NCI-H82 treated with DMSO at 0.1 percent for 48 hours (cell line): ENCODE measurements at regions not wholly inside any gene's neighbourhood (a gene's known extent, or its start where the extent isn't known, plus 50 kb on each side); places are given as distances from the start of the nearest gene placed in this dataset.

Source experiments
- DNase-seq: peaks from one replicate; lab custom pipeline; 2025; ENCODE audit not compliant: unreplicated experiment; lab: John Stamatoyannopoulos, UW

DNA sequence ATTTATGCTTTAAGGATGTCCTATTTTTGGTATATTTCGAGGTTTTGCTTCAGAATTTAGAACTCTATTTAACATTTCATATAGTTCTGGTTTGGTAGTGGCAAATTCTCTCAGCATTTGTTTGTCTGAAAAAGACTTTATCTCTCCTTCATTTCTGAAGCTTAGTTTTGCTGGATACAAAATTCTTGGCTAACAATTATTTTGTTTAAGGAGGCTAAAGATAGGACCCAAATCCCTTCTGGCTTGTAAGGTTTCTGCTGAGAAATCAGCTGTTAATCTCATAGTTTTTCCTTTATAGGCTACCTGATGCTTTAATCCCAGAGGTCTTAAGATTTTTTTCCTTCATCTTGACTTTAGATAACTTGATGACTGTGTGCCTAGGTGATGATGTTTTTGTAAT is 162.7 kb upstream of the B3GAT2 start:
- DNase-seq, result no peak

DNA sequence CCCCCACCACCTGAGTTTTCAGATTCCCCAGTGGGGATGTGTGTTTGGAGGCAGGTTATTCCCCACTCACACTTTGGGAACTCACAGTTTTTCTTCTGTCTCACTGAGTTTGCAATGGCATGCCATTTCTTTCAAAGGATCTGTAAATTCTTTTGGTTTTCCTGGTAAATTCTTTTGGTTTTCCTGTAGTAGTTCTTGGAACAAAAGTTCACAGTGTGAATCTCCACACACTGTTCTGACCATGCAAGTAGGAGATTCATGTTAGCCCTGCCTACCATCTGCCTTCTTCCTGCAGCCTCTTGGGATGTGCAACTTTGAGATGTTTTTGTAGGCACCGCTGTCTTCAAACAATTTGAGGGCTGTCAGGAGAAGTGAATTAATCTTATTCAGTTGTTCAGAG is 165.6 kb upstream of the OGFRL1 start:
- DNase-seq, result no peak

DNA sequence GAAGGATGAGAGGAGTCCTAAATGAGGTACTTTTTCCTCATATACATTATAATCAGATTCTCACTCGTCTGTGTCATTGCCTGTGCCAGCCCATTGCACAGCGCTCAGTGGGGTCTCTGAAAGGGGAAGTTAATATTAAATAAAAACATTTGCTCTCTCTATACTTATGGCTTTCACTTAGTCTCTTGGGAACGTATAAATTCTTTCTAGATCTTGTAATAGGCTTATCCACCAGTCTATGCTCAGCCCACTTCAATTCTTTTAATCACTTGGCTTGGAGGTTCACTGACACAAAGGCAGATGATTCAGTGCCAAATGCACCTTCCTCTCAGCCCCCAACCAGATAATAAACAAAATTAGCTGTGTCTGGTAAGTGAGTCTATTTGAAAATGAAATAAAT is 164.3 kb upstream of the OGFRL1 start:
- DNase-seq, result peak; percentile 86

DNA sequence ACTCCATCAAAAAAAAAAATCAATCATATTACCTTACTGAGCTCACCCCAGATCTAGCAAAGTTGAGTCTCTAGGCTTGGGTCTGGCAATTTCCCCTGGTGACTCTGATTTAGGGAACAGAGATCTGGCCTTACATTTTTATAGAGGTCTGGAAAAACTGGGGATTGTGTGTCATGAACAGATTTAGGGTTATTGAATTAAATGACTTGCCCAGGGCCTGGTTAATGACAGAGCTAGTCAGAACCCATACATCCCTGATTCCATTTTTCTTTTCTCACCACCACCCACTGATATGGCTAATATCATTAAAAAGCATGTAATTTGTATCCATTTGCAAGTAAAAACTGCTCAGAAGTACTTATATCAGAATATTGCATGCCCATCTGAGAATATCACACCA is 163.4 kb upstream of the OGFRL1 start:
- DNase-seq, result no peak

- peak; percentile 28 for DNase-seq
Measured at GRCh38 chr6:71126506-71126905, 162.1 kb upstream of the OGFRL1 start.

DNA sequence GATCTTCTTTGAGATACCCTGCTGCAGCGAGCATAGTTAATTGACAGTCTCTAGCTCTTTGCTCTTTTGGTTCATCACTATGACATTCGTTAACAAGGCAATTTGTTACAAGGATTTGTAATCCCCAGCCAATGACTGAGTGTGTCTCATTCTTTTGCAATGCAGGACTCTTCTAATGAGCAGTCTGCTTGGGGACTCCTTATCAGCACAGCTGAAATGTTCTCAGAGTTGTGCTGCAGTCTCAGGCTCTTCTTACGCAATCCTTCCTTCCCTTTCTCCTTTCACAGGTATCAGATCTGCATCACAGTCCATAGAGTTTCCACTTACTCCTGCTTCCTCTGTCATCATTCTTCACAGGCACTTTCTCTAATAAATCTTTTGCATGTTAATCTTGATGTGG is 161.2 kb upstream of the OGFRL1 start:
- no peak for DNase-seq

- DNase-seq, result no peak
Measured at GRCh38 chr6:71130277-71130676, 158.3 kb upstream of the OGFRL1 start.

- no peak for DNase-seq
Measured at GRCh38 chr6:71134929-71135642, 153.5 kb upstream of the OGFRL1 start.

GRCh38 chr6:71137973-71138372 is 150.6 kb upstream of the OGFRL1 start:
- no peak for DNase-seq

- DNase-seq, result no peak
Measured at GRCh38 chr6:71138376-71138775, 150.2 kb upstream of the OGFRL1 start.

DNA sequence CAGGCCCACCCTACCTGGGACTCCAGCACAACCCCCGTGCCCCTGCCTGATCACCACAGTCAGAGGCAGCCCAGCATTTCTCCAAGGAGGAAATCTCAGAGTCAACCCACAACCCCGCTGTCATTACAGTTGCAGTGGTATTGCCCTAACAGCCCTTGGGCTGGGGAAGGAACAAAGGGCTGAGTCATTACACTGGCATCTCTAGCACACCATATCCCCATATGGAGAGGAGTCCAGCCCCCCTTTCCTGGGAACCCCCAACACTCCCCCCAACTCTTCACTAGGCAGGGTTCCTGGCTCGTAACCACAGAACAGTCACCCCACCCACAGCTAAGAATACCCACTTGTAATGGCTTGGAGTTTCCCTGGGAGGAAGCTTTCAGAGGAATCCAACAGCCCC is 149.4 kb upstream of the OGFRL1 start:
- DNase-seq, result no peak

DNA sequence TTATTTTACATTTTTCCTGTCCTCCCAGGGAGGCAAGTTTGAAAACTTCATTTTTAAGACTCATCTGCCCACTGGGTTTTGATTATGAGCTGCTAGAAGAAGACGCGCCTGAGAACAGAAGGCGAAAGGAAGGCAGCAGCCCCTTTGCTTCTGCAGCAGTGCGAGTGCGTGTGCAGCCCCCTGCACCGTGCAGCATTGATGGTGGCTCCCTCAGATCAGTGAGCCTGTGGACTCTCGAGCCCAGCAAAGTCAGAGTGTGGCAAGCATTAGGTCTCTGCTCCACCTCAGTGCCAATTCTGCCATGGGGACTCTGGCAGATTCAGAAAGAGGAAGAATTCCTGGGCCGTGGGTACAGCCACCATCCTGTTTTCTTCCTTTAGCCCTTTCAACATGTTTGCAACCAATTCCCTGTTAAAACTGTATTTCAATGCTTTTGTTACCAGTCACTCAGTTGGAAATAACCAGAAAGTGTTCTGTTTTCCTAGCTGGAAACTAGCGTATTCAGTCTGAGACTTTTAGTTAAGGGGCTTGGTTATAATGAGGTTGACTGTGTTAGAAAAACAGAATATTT is 134.8 kb upstream of the OGFRL1 start:
- DNase-seq, result no peak

DNA sequence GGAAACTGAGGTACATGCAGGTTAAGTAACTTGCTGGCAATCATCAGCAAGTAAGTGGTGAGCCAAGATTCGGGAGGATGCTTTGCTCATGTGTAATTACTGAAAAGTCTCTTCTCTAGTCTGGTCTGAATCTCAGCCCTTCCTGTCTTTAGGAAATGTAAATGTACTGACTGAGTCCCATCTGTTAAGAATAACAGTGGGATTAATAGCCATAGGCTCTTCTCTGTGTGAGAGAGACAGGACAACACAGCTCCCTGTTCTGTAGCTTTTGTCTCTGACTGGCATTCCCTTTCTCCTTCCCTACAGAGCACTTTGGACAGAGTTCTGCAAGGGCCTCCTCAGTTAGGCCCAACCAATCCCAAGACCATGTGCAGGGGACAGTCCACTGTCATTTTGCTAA is 131.3 kb upstream of the OGFRL1 start:
- DNase-seq, result no peak

- no peak for DNase-seq
Measured at GRCh38 chr6:71164890-71165289, 123.7 kb upstream of the OGFRL1 start.

- no peak for DNase-seq
Measured at GRCh38 chr6:71168233-71168765, 120.3 kb upstream of the OGFRL1 start.

DNA sequence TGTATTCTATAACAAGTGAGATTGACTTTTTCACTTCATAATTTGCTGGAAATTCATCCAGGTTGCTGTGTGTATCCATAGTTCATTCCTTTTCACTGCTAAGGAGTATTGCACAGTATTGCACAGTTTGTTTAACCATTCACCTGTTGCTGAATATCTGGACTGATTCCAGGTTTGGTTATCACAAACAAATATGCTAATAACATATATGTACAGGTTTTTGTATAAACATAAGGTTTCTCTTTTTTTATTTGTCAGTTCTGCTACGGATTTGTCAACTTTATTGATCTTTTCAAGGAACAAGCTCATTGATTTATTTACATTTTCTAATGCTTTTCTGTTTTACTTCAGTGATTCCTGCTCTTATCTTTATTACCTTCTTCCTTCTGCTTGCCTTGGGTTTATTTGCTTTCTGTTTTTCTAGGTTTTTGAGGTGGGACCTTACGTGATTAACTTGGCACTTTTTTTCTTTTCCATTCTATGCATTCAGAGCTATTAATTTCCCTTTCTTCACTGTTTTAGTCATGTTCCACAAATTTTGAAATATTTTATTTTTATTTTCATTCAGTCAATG is 117.0 kb upstream of the OGFRL1 start:
- DNase-seq, result no peak

GRCh38 chr6:71179249-71179885 is 109.2 kb upstream of the OGFRL1 start:
- no peak for DNase-seq

- no peak for DNase-seq
Measured at GRCh38 chr6:71181565-71181964, 107.0 kb upstream of the OGFRL1 start.

DNA sequence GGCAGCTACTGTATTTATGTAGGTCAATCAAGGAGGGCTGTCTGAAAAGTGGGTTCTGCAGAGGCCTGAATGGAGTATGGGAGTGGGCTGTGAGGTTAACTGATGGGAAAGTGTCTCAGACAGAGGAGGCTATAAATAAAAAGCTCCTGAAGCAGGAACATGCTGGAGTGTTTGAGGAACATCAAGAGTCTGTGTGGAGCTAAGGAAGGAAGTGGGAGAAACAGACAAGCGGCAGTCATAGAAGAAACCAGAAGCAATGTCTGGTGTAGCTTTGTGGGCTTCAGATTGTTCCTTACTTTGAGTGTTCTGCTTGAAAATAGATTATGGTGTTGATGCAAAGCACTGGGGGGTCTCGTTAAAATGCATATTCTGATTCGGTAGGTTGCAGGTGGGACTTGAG is 101.5 kb upstream of the OGFRL1 start:
- no peak for DNase-seq

GRCh38 chr6:71190809-71191208 is 97.8 kb upstream of the OGFRL1 start:
- no peak for DNase-seq

DNA sequence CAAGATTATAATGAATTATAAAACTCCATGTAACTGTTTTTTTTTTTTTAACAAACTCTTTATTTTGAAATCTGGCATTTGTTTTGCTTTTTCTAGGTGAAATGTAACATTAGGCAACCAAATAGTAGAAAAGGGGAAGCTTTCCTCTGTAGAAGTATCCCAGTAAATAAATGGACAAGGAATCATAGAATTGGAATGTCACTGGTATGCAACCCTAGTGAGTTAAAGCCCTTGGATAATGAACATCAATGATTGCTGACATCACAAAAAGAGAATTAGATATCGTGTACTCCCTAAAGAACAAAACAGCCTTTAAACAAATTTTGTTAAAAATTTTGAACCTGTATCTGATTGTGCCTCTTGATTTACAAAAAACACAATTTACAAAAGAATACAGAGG is 93.9 kb upstream of the OGFRL1 start:
- no peak for DNase-seq

DNA sequence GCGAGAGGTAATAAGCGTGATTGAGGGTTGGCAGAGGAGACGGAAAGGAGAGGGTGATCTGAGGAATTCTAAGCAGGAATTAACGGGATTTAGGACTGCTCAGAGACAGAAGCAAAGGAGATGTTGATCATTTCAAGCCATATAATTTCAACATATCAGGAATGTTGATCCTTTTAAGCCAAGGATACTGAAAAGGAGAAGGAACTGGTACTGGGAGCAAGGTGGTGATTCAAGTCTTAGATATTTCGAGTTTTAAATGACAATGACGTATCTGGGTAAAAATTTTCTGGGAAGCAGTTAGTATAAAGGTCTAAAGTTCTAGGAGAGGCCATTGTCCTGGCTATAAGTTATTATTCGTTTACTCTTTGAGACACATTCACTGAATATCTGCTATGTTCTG is 91.3 kb upstream of the OGFRL1 start:
- no peak for DNase-seq
